IPS-11a (cell line): ENCODE measurements at regions not wholly inside any gene's neighbourhood (a gene's known extent, or its start where the extent isn't known, plus 50 kb on each side); places are given as distances from the start of the nearest gene placed in this dataset.
"Not testable (repeated sequence)": the region's sequence is repeated elsewhere in the genome, so short reads cannot be mapped to it uniquely, and the experiment has no call there.

ENCODE experiments used
- H3K4me3 ChIP-seq: one replicate; pipeline ENCODE4 v1.5.1; 2013; ENCODE audit warnings: low read depth, low read length, control low read depth

GRCh38 chr1:189654906-189655305, 822.8 kb downstream of the BRINP3 start:
- no peak overlapping the region for H3K4me3 ChIP-seq

GRCh38 chr1:189656628-189657530, 820.8 kb downstream of the BRINP3 start:
- H3K4me3 ChIP-seq: no peak overlapping the region

- H3K4me3 ChIP-seq: no peak overlapping the region
Observed at GRCh38 chr1:189657715-189658114, 819.9 kb downstream of the BRINP3 start.

- no peak overlapping the region for H3K4me3 ChIP-seq
Observed at GRCh38 chr1:189658381-189658780, 819.3 kb downstream of the BRINP3 start.

GRCh38 chr1:189659731-189660130, 817.9 kb downstream of the BRINP3 start:
- H3K4me3 ChIP-seq: no peak overlapping the region

GRCh38 chr1:189662190-189662589, 815.5 kb downstream of the BRINP3 start:
- H3K4me3 ChIP-seq: no peak overlapping the region

GRCh38 chr1:189669846-189670245, 807.8 kb downstream of the BRINP3 start:
- no peak overlapping the region for H3K4me3 ChIP-seq

GRCh38 chr1:189673217-189673616, 804.4 kb downstream of the BRINP3 start:
- H3K4me3 ChIP-seq: no peak overlapping the region

GRCh38 chr1:189675712-189676244, 801.9 kb downstream of the BRINP3 start:
- no peak overlapping the region for H3K4me3 ChIP-seq

GRCh38 chr1:189678779-189679178, 798.9 kb downstream of the BRINP3 start:
- H3K4me3 ChIP-seq: no peak overlapping the region

- H3K4me3 ChIP-seq: no peak overlapping the region
Observed at GRCh38 chr1:189681252-189681919, 796.3 kb downstream of the BRINP3 start.

- H3K4me3 ChIP-seq: no peak overlapping the region
Observed at GRCh38 chr1:189682591-189682990, 795.1 kb downstream of the BRINP3 start.

- H3K4me3 ChIP-seq: no peak overlapping the region
Observed at GRCh38 chr1:189686288-189686687, 791.4 kb downstream of the BRINP3 start.

GRCh38 chr1:189693140-189693539, 784.5 kb downstream of the BRINP3 start:
- no peak overlapping the region for H3K4me3 ChIP-seq

- H3K4me3 ChIP-seq: no peak overlapping the region
Observed at GRCh38 chr1:189696297-189696696, 781.4 kb downstream of the BRINP3 start.

GRCh38 chr1:189697113-189697512, 780.6 kb downstream of the BRINP3 start:
- no peak overlapping the region for H3K4me3 ChIP-seq

- no peak overlapping the region for H3K4me3 ChIP-seq
Observed at GRCh38 chr1:189701606-189702005, 776.1 kb downstream of the BRINP3 start.

GRCh38 chr1:189706594-189706993, 771.1 kb downstream of the BRINP3 start:
- no peak overlapping the region for H3K4me3 ChIP-seq

- H3K4me3 ChIP-seq: no peak overlapping the region
Observed at GRCh38 chr1:189708674-189709073, 769.0 kb downstream of the BRINP3 start.

GRCh38 chr1:189718147-189718795, 759.4 kb downstream of the BRINP3 start:
- not testable (repeated sequence) for H3K4me3 ChIP-seq

GRCh38 chr1:189726806-189727205, 750.9 kb downstream of the BRINP3 start:
- H3K4me3 ChIP-seq: no peak overlapping the region
